HG02885 (cell line): ENCODE measurements at regions not wholly inside any gene's neighbourhood (a gene's known extent, or its start where the extent isn't known, plus 50 kb on each side); places are given as distances from the start of the nearest gene placed in this dataset.

Experiments used
- ATAC-seq: cut with Tn5 transposase; IDR thresholded peaks from one replicate; pipeline ENCODE4 v1.9.1; 2021; ENCODE audit warnings: mild to moderate bottlenecking; ENCODE audit not compliant: unreplicated experiment, poor library complexity

- ATAC-seq, result no peak
These were observed 394.5 kb downstream of the RERGL start for GRCh38 chr12:17695495-17695894.

DNA sequence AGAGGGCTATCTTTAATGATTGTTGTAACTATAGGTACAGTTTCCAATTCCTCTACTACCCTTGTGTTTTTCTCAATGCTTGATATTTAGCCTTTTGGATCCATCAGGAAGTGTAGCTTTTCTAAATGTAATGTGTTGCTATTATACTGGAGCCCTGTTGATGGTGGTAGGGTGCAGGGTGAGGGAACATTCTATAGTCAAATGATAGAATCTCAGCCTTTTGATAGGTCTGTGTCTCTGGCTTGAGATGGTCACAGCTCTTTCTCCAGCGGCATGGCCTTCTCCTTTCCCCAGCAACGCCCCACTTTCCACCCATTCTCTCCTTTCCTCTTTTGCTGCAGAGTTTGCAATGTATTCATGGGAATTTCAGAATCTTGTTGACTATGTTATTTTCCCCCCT lies 398.6 kb downstream of the RERGL start:
- no peak for ATAC-seq

DNA sequence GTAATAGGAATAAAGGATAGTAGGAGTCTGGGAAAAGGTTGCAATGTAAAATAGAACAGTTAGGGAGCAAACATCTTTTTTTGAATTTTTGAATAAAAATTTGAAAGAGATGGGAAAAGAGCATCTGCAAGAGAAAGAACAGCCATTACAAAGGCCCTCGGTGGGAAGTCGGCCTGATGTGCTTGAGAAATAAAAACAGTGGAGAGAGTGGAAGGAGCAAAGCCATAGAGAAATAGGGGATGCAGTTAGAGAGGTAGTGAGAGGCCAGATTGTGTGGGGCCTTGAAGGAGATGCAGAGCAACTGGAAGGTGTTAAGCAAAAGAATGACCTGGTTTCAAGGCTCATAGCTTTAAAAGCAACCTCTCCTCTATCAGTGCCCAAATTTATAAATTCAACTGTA lies 409.8 kb downstream of the RERGL start:
- ATAC-seq, result no peak

DNA sequence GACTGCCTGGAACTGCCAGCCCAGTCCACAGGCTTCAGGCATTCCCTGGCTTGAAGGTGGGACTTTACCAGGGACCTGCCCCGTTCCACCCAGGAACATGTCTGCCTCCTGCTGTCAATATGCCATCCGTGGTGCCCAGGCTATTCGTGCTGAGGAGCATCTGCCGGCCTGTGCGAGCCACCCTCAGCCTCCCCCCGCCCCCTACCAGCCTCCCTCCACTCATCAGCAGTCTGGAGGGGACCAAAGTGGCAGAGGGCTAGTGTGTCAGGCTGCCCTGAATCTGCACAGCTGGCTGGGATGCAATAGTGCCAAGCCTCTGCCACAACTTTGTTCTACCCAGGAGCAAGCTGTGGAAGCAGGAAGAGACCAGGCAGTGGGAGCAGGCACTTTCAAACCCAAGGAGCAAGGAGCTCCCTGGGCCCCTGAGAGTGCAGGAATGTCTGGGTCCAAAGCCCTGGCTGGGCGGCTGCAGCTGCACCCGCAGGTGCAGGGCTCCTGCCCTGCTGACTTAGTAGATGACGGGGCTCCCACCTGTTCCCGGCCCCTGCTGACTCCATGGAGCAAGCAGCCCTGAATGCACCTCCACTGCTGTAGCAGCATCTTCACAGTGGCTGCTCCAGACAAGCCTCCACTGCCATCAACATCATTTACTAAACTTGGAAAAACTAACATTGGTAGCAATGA lies 423.2 kb downstream of the RERGL start:
- ATAC-seq, result no peak

DNA sequence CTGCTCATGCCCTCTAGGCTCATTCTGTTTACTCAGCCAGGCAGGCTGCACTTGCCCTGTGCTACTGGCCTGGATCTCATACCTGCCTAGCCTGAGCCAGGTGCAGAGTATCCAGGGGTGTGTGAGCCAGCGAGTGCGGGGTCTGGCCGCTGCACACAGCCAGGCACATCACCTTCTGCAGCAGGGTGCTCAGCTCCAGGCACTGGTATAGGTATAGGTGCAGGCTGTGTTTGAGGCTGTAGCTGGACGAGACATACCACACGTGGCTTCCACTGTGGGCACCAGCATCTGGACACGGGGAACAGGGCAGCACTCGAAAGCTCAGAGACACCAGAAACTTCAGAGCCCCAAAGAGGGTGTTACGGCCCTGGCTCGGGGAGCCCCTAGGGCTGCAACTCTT lies 424.2 kb downstream of the RERGL start:
- ATAC-seq, result no peak

DNA sequence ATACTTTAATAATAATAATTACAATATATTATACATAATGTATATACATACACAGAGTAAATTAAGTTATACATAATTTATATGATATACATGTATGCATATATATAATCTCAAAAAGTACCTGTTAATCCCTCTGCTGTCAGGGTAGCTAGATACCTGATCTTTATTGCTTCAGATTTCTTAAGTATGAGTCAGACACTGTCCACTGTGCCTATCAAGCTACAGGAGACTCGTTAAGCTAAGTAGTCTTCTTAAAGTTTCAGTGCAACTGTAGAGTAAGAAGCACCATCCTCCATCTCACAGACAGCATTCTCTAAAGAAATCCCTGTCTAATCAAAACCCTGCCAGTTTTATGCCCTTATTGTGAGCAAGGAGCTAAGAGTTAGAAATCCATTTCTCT lies 428.7 kb downstream of the RERGL start:
- ATAC-seq, result no peak

DNA sequence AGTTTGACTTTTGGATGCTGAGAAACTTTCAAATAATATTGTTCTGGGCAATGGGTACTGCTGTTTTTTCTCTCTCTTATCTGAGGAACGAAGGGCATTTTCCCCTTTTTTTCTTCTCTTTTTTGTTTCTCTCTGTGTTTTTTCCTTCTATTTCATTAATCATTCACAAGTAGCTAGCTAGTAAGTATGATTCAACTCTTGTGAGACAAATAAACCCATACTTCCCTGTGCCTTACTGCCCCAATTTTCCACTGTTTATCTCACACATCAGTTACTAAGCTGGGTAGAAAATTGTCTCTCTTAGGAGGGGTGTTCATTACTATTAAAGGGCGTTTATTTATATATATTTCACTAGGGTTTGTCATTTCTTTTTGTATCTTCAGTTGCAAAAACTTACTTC lies 437.6 kb downstream of the RERGL start:
- no peak for ATAC-seq

- no peak for ATAC-seq
These were observed 447.7 kb downstream of the RERGL start for GRCh38 chr12:17642340-17642650.

GRCh38 chr12:17640615-17641014 lies 449.4 kb downstream of the RERGL start:
- no peak for ATAC-seq

- ATAC-seq, result no peak
These were observed 471.2 kb downstream of the RERGL start for GRCh38 chr12:17618831-17619230.

DNA sequence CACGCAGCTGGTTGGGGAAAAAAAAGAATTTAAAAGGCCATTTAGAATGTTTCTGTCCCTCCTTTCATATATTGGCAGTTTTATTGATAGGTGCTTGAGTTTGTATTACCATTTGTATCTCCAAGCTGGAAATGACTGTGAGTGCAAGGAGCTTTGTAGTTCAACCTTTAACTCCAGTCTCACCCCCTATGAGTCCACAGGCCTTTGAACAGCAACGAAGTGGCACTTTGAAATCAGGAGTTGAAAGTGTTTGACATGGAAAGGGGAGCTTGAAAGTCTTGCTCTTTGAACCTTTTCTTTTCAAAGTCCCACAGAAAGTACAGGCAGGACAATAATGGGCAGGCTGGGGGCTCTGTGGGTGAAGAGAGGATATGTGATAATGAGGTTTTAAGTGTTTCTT lies 480.3 kb downstream of the RERGL start:
- no peak for ATAC-seq

- no peak for ATAC-seq
These were observed 480.8 kb downstream of the RERGL start for GRCh38 chr12:17609153-17609552.

- ATAC-seq, result no peak
These were observed 494.9 kb downstream of the RERGL start for GRCh38 chr12:17595111-17595510.

GRCh38 chr12:17593715-17594406 lies 496.1 kb downstream of the RERGL start:
- ATAC-seq, result no peak

GRCh38 chr12:17592472-17592871 lies 497.5 kb downstream of the RERGL start:
- ATAC-seq, result no peak

DNA sequence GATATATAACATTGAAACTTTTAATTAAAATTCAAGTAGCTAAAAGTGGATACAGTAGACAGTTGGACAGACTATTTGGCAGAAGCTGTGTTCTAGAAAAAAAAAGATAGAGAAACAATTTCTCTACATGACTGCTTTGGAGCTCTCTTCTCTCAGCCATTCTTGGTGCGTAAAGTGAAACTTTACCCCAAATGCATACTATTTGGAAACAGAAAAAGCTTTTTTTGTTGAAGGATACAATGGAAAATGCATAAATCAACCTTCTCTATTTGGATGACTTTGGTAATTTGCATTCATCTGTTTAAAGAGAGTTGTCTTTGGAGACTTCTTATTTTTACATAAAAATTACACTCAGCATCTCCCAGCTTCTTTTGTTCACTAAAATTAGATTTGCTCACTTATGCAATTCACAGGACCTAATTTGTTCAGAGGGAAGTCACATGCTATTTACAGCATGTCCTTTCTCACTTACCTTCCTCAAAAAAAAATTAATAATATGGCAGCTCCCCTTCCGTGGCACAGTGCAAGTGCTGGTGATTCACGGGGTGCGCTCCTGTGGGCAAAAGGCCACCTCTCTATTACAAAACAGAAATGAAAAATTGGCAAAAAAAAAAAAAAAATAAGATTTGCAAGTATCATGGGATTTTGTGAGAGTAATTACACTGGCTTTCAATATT lies 498.9 kb downstream of the RERGL start:
- no peak for ATAC-seq

- ATAC-seq, result no peak
These were observed 501.0 kb downstream of the RERGL start for GRCh38 chr12:17588968-17589367.

- no peak for ATAC-seq
These were observed 510.6 kb downstream of the RERGL start for GRCh38 chr12:17579205-17580026.

- no peak for ATAC-seq
These were observed 512.6 kb downstream of the RERGL start for GRCh38 chr12:17577405-17577804.

- ATAC-seq, result no peak
These were observed 517.7 kb downstream of the RERGL start for GRCh38 chr12:17572250-17572649.

GRCh38 chr12:17571047-17571446 lies 518.9 kb downstream of the RERGL start:
- no peak for ATAC-seq
